ENCODE measurements at regions not wholly inside any gene's neighbourhood (a gene's known extent, or its start where the extent isn't known, plus 50 kb on each side); places are given as distances from the start of the nearest gene placed in this dataset.

- TF ChIP-seq RAD21 (IDR thresholded peaks at IDR 0.05; ENCODE audit: low read depth) (no peak), CTCF (IDR thresholded peaks at IDR 0.05 in 2 of 3, conservative IDR thresholded peaks at IDR 0.05 in 1 of 3; ENCODE audit: borderline replicate concordance in 1 of 3, insufficient read depth in 1 of 3, low read depth in 2 of 3, low read length in 2 of 3) (no peak)
These were observed 58.9 kb upstream of the CTNNA2 start for GRCh38 chr2:79453918-79454317.

Data from HCT116 (cell line).